ENCODE measurements at regions not wholly inside any gene's neighbourhood (a gene's known extent, or its start where the extent isn't known, plus 50 kb on each side); places are given as distances from the start of the nearest gene placed in this dataset.

DNA sequence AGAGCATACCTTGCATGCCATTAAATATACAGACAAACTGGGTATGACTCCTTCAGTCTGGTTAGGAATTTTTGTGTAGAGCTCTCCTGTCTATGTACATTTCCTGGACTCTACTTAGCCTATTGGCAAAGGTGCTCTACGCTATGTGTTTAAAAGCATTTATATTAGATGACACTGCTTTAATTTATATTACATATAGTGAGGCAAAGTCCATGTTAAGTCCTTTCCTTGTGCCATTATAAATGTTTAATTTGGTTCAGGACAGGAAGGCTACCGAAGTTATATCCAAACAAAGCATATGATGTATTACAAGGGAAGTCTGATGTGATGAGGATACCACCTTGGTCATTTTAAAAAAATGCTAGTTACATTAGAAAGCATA lies 117.4 kb upstream of the RAB27B start:
- no peaks in the 10 kb centered on the region for H3K27me3 ChIP-seq (ENCODE audit: low read depth)
- H3K36me3 ChIP-seq: no peaks in the 10 kb centered on the region
- ATAC-seq: no peak
- no peaks in the 10 kb centered on the region for H3K9me3 ChIP-seq
- no peak for DNase-seq
- no peak overlapping the region for H3K27ac ChIP-seq
- TF ChIP-seq, protein P1, sequence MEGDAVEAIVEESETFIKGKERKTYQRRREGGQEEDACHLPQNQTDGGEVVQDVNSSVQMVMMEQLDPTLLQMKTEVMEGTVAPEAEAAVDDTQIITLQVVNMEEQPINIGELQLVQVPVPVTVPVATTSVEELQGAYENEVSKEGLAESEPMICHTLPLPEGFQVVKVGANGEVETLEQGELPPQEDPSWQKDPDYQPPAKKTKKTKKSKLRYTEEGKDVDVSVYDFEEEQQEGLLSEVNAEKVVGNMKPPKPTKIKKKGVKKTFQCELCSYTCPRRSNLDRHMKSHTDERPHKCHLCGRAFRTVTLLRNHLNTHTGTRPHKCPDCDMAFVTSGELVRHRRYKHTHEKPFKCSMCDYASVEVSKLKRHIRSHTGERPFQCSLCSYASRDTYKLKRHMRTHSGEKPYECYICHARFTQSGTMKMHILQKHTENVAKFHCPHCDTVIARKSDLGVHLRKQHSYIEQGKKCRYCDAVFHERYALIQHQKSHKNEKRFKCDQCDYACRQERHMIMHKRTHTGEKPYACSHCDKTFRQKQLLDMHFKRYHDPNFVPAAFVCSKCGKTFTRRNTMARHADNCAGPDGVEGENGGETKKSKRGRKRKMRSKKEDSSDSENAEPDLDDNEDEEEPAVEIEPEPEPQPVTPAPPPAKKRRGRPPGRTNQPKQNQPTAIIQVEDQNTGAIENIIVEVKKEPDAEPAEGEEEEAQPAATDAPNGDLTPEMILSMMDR (IDR thresholded peaks at IDR 0.05): no peak
- H3K4me3 ChIP-seq: no peak overlapping the region
- H3K4me1 ChIP-seq: no peaks in the 10 kb centered on the region
- intact Hi-C loops (cut with DNase I): no loop called here

DNA sequence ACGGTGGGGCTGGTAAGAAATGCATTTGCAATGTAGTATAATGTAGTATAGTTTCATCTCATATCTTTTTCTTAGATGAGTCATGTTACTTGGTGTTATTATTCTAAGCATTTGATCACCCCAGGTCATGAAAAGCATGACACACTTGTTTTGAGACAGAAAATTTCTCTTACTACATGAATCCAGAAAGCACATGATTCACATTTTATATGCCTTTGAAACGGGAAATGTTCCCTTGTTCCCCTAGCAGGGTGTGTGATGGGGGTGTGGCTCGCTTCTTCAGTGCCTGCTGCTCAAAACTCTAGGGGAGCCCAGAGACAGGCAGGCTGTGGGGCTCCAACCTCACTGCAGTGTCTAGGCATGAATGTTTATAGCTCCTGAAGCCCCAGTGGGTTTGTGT lies 116.0 kb upstream of the RAB27B start:
- H3K4me1 ChIP-seq: no peaks in the 10 kb centered on the region
- H3K27ac ChIP-seq: no peak overlapping the region
- intact Hi-C loops (cut with DNase I): no loop called here
- H3K4me3 ChIP-seq: no peak overlapping the region
- H3K36me3 ChIP-seq: no peaks in the 10 kb centered on the region
- H3K9me3 ChIP-seq: no peaks in the 10 kb centered on the region
- no peak for DNase-seq
- no peak for ATAC-seq
- H3K27me3 ChIP-seq (ENCODE audit: low read depth): no peaks in the 10 kb centered on the region
- TF ChIP-seq, protein P1 (IDR thresholded peaks at IDR 0.05): no peak

DNA sequence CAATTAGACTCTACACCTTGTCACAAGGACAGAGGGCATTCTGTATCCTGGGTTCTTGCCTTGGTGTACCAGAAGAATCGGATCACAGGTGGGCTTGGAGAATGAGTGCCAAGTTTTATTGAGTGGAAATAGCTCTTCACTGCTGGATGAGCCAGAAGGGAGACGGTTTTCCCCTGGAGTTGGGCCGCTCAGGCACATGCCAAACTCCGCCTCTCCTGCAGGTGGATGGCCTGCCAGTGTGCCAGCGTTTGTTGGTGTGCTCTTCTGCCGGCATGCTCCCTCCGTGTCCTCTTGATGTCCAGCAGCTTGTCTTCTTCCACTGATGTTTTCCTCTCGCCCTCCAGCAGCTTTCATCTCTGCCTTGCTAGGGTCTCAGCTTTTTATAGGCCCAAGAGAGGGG lies 115.5 kb upstream of the RAB27B start:
- Histone ChIP-seq H3K4me1 (no peaks in the 10 kb centered on the region), H3K27ac (no peak overlapping the region), H3K9me3 (no peaks in the 10 kb centered on the region), H3K4me3 (no peak overlapping the region), H3K27me3 (ENCODE audit: low read depth) (peaks cover 2% of the 10 kb centered on the region), H3K36me3 (no peaks in the 10 kb centered on the region)
- ATAC-seq: no peak
- intact Hi-C loops (cut with DNase I): no loop called here
- TF ChIP-seq, protein P1 (IDR thresholded peaks at IDR 0.05): no peak
- DNase-seq: no peak

DNA sequence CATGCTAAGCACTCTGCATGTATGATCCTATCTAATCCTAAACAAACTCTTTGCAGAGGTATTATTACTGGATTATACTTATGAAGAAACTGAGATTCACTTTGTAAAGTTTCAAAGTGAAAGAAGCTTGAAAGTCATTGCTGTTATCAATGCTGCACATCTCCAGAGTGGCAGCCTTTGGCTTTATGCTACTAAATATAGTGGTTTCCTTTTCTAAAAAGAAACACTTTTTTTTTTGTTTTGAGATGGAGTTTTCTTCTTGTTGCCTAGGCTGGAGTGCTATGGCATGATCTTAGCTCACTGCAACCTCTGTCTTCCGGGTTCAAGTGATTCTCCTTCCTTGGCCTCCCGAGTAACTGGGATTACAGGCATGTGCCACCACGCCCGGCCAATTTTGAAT lies 114.9 kb upstream of the RAB27B start:
- Histone ChIP-seq H3K27ac (no peak overlapping the region), H3K27me3 (ENCODE audit: low read depth) (peaks cover 5% of the 10 kb centered on the region), H3K36me3 (no peaks in the 10 kb centered on the region), H3K4me1 (no peaks in the 10 kb centered on the region), H3K9me3 (no peaks in the 10 kb centered on the region), H3K4me3 (no peak overlapping the region)
- TF ChIP-seq, protein P1 (IDR thresholded peaks at IDR 0.05): no peak
- no peak for DNase-seq
- ATAC-seq: no peak
- intact Hi-C loops (cut with DNase I): no loop called here

DNA sequence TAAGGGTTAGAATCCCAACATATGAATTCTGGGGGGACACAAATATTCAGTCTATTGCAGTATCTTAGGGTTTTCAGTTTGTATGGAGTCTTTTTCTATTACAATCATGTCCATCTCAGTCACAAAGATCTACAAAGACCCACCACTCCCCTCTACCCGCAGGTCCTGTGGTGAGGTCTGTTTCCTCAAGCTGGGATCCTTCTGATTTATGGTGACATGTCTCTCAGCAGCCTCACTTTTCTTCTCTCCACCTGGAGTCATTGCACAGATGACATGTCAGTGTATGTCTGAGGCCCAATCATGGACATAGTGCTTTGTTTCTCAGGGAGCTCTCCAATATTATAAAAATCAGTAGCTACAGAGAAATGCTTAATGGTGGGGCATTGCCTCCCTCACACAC lies 113.4 kb upstream of the RAB27B start:
- H3K27ac ChIP-seq: no peak overlapping the region
- ATAC-seq: no peak
- peaks cover 5% of the 10 kb centered on the region for H3K27me3 ChIP-seq (ENCODE audit: low read depth)
- H3K4me1 ChIP-seq: no peaks in the 10 kb centered on the region
- no peak overlapping the region for H3K4me3 ChIP-seq
- intact Hi-C loops (cut with DNase I): no loop called here
- no peaks in the 10 kb centered on the region for H3K36me3 ChIP-seq
- H3K9me3 ChIP-seq: no peaks in the 10 kb centered on the region
- DNase-seq: no peak
- TF ChIP-seq, protein P1 (IDR thresholded peaks at IDR 0.05): no peak

DNA sequence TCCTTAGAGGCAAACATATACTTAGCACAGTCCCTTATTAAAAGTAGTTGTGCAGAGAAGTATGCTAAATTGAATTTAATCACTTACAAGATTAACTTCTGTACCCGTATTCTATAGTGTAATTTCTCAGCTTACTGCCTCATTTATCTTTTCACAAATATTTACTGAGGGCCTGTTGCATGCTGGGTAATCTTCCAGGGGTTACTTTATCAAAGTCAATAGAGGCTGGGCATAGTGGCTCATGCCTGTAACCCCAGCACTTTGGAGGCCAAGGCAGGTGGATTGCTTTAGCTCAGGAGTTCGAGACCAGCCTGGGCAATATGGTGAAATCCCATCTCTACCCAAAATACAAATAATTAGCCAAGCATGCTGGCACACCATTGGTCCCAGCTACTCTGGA lies 111.7 kb upstream of the RAB27B start:
- no peaks in the 10 kb centered on the region for H3K9me3 ChIP-seq
- H3K4me3 ChIP-seq: no peak overlapping the region
- no peaks in the 10 kb centered on the region for H3K36me3 ChIP-seq
- DNase-seq: no peak
- ATAC-seq: no peak
- intact Hi-C loops (cut with DNase I): no loop called here
- TF ChIP-seq, protein P1 (IDR thresholded peaks at IDR 0.05): no peak
- no peaks in the 10 kb centered on the region for H3K4me1 ChIP-seq
- peaks cover 5% of the 10 kb centered on the region for H3K27me3 ChIP-seq (ENCODE audit: low read depth)
- H3K27ac ChIP-seq: no peak overlapping the region

Data from lower lobe of right lung (tissue), 2 donors.